HFFc6 (cell line): ENCODE measurements at regions not wholly inside any gene's neighbourhood (a gene's known extent, or its start where the extent isn't known, plus 50 kb on each side); places are given as distances from the start of the nearest gene placed in this dataset.
"Not testable (repeated sequence)": the region's sequence is repeated elsewhere in the genome, so short reads cannot be mapped to it uniquely, and the experiment has no call there.

ENCODE experiments used
- DNase-seq: peaks from one replicate; pipeline ENCODE4 v3.0.0-alpha.2; 2018
- H3K27ac Mint-ChIP-seq: 2 replicates; pipeline ENCODE4 v1.8.0; 2020; ENCODE audit warnings: mild to moderate bottlenecking, mixed read lengths
- H3K27me3 Mint-ChIP-seq: 2 replicates; pipeline ENCODE4 v1.8.0; 2021; ENCODE audit warnings: mild to moderate bottlenecking, moderate library complexity, mixed read lengths; ENCODE audit not compliant: insufficient read depth
- H3K36me3 Mint-ChIP-seq: 2 replicates; pipeline ENCODE4 v1.8.0; 2021; ENCODE audit warnings: low read depth, mixed read lengths
- H3K4me1 Mint-ChIP-seq: 2 replicates; pipeline ENCODE4 v1.8.0; 2020; ENCODE audit warnings: low read depth, mixed read lengths
- H3K4me3 Mint-ChIP-seq: 2 replicates; pipeline ENCODE4 v1.8.0; 2020; ENCODE audit warnings: mild to moderate bottlenecking, moderate library complexity, mixed read lengths
- H3K9me3 Mint-ChIP-seq: 2 replicates; pipeline ENCODE4 v1.8.0; 2020; ENCODE audit warnings: mild to moderate bottlenecking, mixed read lengths
- TF ChIP-seq, protein P1 (sequence below): fragments of 200-600 bp; sonication (generic); IDR thresholded peaks from 2 replicates; pipeline ENCODE4 v1.5.0; 2021; ENCODE audit warnings: antibody characterized with exemption, mild to moderate bottlenecking

DNA sequence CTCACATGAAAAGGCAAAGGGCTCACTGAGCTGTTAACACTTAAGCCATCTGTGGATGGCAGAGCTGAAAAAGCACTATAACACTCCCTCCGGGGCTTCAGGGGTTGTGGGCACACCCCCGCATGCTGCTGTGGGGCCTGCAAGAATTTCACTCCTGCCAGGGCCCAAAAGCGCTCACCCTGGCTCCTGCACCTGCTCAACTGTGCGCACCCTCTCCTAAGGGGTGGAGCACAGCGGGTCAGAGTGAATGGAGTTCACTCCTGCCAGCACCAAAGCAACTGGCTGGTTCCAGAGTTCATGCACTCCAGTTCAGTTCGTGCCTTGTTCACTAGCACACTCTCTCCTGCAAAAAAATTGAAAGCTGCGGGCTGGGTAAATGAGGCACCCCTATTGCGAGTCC, 814.2 kb upstream of the SLC39A10 start:
- H3K9me3 Mint-ChIP-seq: peaks cover 44% of the 10 kb centered on the region

DNA sequence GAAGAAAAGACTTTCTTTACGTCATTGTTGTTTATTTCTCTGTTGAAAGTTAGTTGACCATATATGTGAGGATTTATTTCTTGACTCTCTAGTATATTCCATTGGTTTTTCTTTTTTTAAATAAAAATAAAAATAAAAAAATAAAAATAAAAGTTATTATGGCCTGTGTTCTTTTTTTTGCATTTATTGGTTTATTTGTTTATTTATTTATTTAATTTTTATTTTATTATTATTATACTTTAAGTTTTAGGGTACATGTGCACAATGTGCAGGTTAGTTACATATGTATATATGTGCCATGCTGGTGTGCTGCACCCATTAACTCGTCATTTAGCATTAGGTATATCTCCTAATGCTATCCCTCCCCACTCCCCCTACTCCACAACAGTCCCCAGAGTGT, 822.7 kb upstream of the SLC39A10 start:
- H3K4me1 Mint-ChIP-seq, H3K4me3 Mint-ChIP-seq, H3K27me3 Mint-ChIP-seq, H3K36me3 Mint-ChIP-seq, H3K27ac Mint-ChIP-seq, DNase-seq: not testable (repeated sequence)
- H3K9me3 Mint-ChIP-seq: peaks cover 18% of the 10 kb centered on the region

More for the DNA sequence above, 814.2 kb upstream of the SLC39A10 start:
- no peak overlapping the region for H3K27ac Mint-ChIP-seq
- H3K4me1 Mint-ChIP-seq: no peaks in the 10 kb centered on the region
- no peaks in the 10 kb centered on the region for H3K27me3 Mint-ChIP-seq
- DNase-seq: no peak
- H3K36me3 Mint-ChIP-seq: no peaks in the 10 kb centered on the region
- H3K4me3 Mint-ChIP-seq: no peak overlapping the region
- TF ChIP-seq, protein P1, sequence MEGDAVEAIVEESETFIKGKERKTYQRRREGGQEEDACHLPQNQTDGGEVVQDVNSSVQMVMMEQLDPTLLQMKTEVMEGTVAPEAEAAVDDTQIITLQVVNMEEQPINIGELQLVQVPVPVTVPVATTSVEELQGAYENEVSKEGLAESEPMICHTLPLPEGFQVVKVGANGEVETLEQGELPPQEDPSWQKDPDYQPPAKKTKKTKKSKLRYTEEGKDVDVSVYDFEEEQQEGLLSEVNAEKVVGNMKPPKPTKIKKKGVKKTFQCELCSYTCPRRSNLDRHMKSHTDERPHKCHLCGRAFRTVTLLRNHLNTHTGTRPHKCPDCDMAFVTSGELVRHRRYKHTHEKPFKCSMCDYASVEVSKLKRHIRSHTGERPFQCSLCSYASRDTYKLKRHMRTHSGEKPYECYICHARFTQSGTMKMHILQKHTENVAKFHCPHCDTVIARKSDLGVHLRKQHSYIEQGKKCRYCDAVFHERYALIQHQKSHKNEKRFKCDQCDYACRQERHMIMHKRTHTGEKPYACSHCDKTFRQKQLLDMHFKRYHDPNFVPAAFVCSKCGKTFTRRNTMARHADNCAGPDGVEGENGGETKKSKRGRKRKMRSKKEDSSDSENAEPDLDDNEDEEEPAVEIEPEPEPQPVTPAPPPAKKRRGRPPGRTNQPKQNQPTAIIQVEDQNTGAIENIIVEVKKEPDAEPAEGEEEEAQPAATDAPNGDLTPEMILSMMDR: no peak

DNA sequence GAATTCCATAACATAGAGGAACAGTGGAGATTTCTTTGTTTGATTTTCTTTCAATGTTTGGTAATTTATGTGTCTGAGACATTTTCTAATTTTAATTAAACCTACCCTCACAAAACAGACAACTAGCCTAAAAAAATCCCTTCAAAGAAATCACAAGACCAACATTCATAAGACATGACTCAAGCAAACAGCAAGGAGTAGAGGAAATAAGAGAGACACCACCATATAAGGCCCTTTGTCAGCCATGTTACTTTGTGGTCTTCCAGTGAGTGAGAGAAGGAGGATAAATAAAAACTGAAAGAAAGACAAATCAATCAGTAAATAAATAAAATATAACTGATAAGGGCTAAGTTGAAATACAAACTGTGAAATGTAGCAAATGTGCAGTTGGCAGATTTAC, 830.8 kb upstream of the SLC39A10 start:
- H3K27ac Mint-ChIP-seq: no peak overlapping the region

DNA sequence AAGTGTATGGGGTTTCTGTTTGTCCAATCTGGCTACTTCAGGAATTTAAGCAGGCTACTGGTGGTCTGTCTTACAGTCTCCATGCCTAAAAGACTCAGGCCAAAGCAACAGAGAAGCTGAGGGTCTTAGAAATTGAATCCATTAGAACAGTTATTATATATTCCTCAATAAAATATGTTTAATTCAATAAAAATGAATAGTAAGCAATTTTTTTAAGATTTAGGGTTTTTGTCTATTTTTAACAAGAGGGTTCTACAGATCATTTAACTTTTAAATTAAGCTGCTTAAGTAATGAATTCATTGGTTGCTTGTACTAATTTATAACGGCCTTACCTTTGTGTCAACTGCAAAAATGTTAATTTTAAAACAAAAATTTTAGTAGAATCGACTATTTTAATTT, 832.6 kb upstream of the SLC39A10 start:
- Mint-ChIP-seq H3K36me3 (no peaks in the 10 kb centered on the region), H3K4me1 (no peaks in the 10 kb centered on the region), H3K9me3 (peaks cover 15% of the 10 kb centered on the region), H3K27ac (no peak overlapping the region), H3K27me3 (no peaks in the 10 kb centered on the region), H3K4me3 (no peak overlapping the region)
- TF ChIP-seq, protein P1: no peak
- DNase-seq: no peak

More for the DNA sequence above, 830.8 kb upstream of the SLC39A10 start:
- H3K9me3 Mint-ChIP-seq: peaks cover 11% of the 10 kb centered on the region
- H3K4me1 Mint-ChIP-seq: no peaks in the 10 kb centered on the region
- no peak overlapping the region for H3K4me3 Mint-ChIP-seq
- DNase-seq: no peak
- no peaks in the 10 kb centered on the region for H3K27me3 Mint-ChIP-seq
- TF ChIP-seq, protein P1: no peak
- H3K36me3 Mint-ChIP-seq: no peaks in the 10 kb centered on the region

DNA sequence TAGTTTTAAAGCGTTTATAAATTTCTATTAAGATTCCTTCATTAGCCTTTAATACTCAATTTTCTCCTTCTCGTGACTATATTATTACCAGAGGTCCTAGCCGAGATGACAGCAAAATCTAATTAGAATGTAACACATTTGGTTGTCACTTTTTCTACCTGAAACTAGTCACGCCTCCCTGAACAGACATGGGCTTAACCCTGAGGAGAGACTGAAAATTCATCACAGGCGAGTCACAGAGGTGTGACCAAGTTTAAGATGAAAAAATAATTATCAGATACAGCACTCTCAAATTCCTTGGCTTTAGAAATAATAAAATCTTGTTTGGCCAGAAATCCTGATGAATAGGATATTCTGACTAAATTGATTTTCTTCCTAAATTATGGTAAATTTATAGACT, 834.4 kb upstream of the SLC39A10 start:
- H3K4me1 Mint-ChIP-seq: no peaks in the 10 kb centered on the region
- DNase-seq: no peak
- no peaks in the 10 kb centered on the region for H3K36me3 Mint-ChIP-seq
- H3K9me3 Mint-ChIP-seq: peaks cover 18% of the 10 kb centered on the region
- no peak overlapping the region for H3K4me3 Mint-ChIP-seq
- H3K27ac Mint-ChIP-seq: no peak overlapping the region
- TF ChIP-seq, protein P1: no peak
- no peaks in the 10 kb centered on the region for H3K27me3 Mint-ChIP-seq

DNA sequence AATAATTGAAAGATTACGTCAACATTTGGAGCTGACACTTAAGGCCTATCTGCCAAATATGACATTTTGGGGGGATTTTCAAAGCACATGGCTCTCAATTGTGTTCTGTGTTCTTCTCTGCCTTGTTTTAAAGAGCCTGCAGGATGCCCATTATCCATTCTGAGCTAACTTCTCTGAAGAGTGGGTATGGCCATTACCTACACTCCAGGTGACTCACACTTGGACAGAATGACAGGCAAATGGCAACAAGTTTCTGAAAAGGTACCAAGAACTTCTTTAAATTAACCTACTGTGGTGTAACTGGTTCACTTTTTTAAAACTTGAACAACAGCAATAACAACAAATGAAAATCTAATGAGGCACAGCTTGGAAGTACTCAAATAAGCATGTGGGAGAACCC, 834.9 kb upstream of the SLC39A10 start:
- TF ChIP-seq, protein P1: no peak
- no peak overlapping the region for H3K4me3 Mint-ChIP-seq
- no peak for DNase-seq
- no peak overlapping the region for H3K27ac Mint-ChIP-seq
- no peaks in the 10 kb centered on the region for H3K36me3 Mint-ChIP-seq
- peaks cover 21% of the 10 kb centered on the region for H3K9me3 Mint-ChIP-seq
- H3K27me3 Mint-ChIP-seq: no peaks in the 10 kb centered on the region
- H3K4me1 Mint-ChIP-seq: no peaks in the 10 kb centered on the region
